MM.1S (cell line): ENCODE measurements at regions not wholly inside any gene's neighbourhood (a gene's known extent, or its start where the extent isn't known, plus 50 kb on each side); places are given as distances from the start of the nearest gene placed in this dataset.

ENCODE experiments used
- DNase-seq: peaks from one replicate; pipeline ENCODE4 v3.0.0-alpha.2; 2015
- H2AFZ ChIP-seq: fragments of 300-600 bp; sonication (generic); 2 replicates; pipeline ENCODE4 v1.6.0; 2016; ENCODE audit warnings: antibody characterized with exemption, low read length
- H3F3A ChIP-seq: fragments of 300-600 bp; sonication (generic); 2 replicates; pipeline ENCODE4 v1.6.1; 2016; ENCODE audit warnings: mild to moderate bottlenecking, antibody characterized with exemption, low read length, moderate library complexity, mixed read lengths; ENCODE audit not compliant: insufficient read depth
- H3K27ac ChIP-seq: fragments of 300-600 bp; sonication (generic); 2 replicates; pipeline ENCODE4 v1.5.1; 2016; ENCODE audit warnings: mild to moderate bottlenecking, low read length
- H3K27me3 ChIP-seq: fragments of 300-600 bp; sonication (generic); replicated peaks from 2 replicates; pipeline ENCODE4 v1.6.0; 2016; ENCODE audit warnings: low read length; ENCODE audit not compliant: insufficient read depth
- H3K36me3 ChIP-seq: fragments of 300-600 bp; sonication (generic); replicated peaks from 2 replicates; pipeline ENCODE4 v1.6.1; 2016; ENCODE audit warnings: mild to moderate bottlenecking, low read length, mixed read lengths; ENCODE audit not compliant: insufficient read depth
- H3K4me1 ChIP-seq: fragments of 300-600 bp; sonication (generic); 2 replicates; pipeline ENCODE4 v1.6.1; 2016; ENCODE audit warnings: low read length, mixed read lengths
- H3K4me2 ChIP-seq: fragments of 300-600 bp; sonication (generic); 2 replicates; pipeline ENCODE4 v1.6.0; 2016; ENCODE audit warnings: low read depth, low read length
- H3K4me3 ChIP-seq: fragments of 300-600 bp; sonication (generic); 2 replicates; pipeline ENCODE4 v1.5.1; 2016; ENCODE audit warnings: low read length, mixed read lengths
- H3K79me2 ChIP-seq: fragments of 300-600 bp; sonication (generic); 2 replicates; pipeline ENCODE4 v1.6.1; 2016; ENCODE audit warnings: mixed run types, low read length, mixed read lengths
- H3K9ac ChIP-seq: fragments of 300-600 bp; sonication (generic); 2 replicates; pipeline ENCODE4 v1.6.1; 2016; ENCODE audit warnings: low read length, mixed read lengths
- H3K9me2 ChIP-seq: fragments of 300-600 bp; sonication (generic); replicated peaks from 2 replicates; pipeline ENCODE4 v1.6.1; 2016; ENCODE audit warnings: mild to moderate bottlenecking, low read length, mixed read lengths; ENCODE audit not compliant: insufficient read depth
- H3K9me3 ChIP-seq: fragments of 300-600 bp; sonication (generic); replicated peaks from 2 replicates; pipeline ENCODE4 v1.6.1; 2016; ENCODE audit warnings: mild to moderate bottlenecking, low read length, mixed read lengths; ENCODE audit not compliant: insufficient read depth
- H4K20me1 ChIP-seq: fragments of 300-600 bp; sonication (generic); 2 replicates; pipeline ENCODE4 v1.6.1; 2016; ENCODE audit warnings: mild to moderate bottlenecking, low read length, moderate library complexity, mixed read lengths; ENCODE audit not compliant: insufficient read depth
- EZH2 ChIP-seq: fragments of 300-600 bp; sonication (generic); optimal IDR thresholded peaks from 2 replicates; pipeline ENCODE3; 2017; ENCODE audit warnings: low read depth, mild to moderate bottlenecking, antibody characterized with exemption, low read length, mixed read lengths
- EZH2phosphoT487 ChIP-seq: fragments of 300-600 bp; sonication (generic); IDR thresholded peaks from 2 replicates; pipeline ENCODE4 v1.6.1; 2018; ENCODE audit warnings: antibody characterized with exemption, low read length
- TF ChIP-seq, protein P1 (sequence below): fragments of 300-600 bp; sonication (generic); IDR thresholded peaks from 2 replicates; pipeline ENCODE4 v1.5.1; 2016; ENCODE audit warnings: antibody characterized with exemption, low read length, mixed read lengths

DNA sequence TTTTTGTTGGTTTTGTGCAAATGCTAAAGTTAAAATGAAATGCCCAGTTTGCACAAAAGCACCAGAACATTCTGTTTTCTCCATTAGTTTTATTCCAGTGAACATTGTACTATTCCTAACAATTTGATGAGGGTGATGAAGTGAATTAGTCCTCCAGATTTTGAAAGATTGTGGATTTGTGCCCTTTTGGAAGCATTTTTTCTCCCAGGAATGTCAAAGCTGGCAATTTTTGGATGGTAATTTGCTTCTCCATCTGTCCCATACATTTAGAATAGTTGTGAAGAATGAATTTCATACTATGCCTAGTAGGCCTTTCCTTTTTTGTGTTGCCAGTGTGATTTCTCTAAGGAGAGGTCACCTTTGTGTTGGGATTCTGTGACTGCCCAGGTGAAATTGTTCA, 797.2 kb downstream of the BCKDHB start:
- no peaks in the 10 kb centered on the region for H4K20me1 ChIP-seq
- H3K4me1 ChIP-seq, result no peaks in the 10 kb centered on the region
- no peak overlapping the region for H3K27ac ChIP-seq
- H3K27me3 ChIP-seq, result no peaks in the 10 kb centered on the region
- TF ChIP-seq EZH2phosphoT487 (no peak), EZH2 (no peak)
- TF ChIP-seq, protein P1, sequence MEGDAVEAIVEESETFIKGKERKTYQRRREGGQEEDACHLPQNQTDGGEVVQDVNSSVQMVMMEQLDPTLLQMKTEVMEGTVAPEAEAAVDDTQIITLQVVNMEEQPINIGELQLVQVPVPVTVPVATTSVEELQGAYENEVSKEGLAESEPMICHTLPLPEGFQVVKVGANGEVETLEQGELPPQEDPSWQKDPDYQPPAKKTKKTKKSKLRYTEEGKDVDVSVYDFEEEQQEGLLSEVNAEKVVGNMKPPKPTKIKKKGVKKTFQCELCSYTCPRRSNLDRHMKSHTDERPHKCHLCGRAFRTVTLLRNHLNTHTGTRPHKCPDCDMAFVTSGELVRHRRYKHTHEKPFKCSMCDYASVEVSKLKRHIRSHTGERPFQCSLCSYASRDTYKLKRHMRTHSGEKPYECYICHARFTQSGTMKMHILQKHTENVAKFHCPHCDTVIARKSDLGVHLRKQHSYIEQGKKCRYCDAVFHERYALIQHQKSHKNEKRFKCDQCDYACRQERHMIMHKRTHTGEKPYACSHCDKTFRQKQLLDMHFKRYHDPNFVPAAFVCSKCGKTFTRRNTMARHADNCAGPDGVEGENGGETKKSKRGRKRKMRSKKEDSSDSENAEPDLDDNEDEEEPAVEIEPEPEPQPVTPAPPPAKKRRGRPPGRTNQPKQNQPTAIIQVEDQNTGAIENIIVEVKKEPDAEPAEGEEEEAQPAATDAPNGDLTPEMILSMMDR, result no peak
- no peak overlapping the region for H3K4me2 ChIP-seq
- no peaks in the 10 kb centered on the region for H3K9me2 ChIP-seq
- H3K36me3 ChIP-seq, result no peaks in the 10 kb centered on the region
- H2AFZ ChIP-seq, result no peak overlapping the region
- no peak overlapping the region for H3K4me3 ChIP-seq
- H3K79me2 ChIP-seq, result no peaks in the 10 kb centered on the region
- no peaks in the 10 kb centered on the region for H3K9me3 ChIP-seq
- H3K9ac ChIP-seq, result no peak overlapping the region
- DNase-seq, result no peak
- no peaks in the 10 kb centered on the region for H3F3A ChIP-seq

- no peaks in the 10 kb centered on the region for H4K20me1 ChIP-seq
- peak overlapping the region; percentile 57 for H3K4me2 ChIP-seq
- TF ChIP-seq, protein P1, result no peak
- TF ChIP-seq EZH2phosphoT487, result no peak
- TF ChIP-seq EZH2, result no peak
- peak; percentile 80 for DNase-seq
- no peaks in the 10 kb centered on the region for H3K27me3 ChIP-seq
- peak overlapping the region; percentile 43; the same call in 1 of the 2 replicates for H3K27ac ChIP-seq
- H3F3A ChIP-seq, result peaks cover 7% of the 10 kb centered on the region
- H3K79me2 ChIP-seq, result no peaks in the 10 kb centered on the region
- H2AFZ ChIP-seq, result peak overlapping the region; percentile 59
- no peak overlapping the region; the same call in 1 of the 2 replicates for H3K4me3 ChIP-seq
- no peaks in the 10 kb centered on the region for H3K9me3 ChIP-seq
- no peaks in the 10 kb centered on the region for H3K36me3 ChIP-seq
- no peaks in the 10 kb centered on the region for H3K9me2 ChIP-seq
- no peak overlapping the region for H3K9ac ChIP-seq
- H3K4me1 ChIP-seq, result peaks cover 20% of the 10 kb centered on the region
Observed at GRCh38 chr6:80886475-80886874, 780.0 kb downstream of the BCKDHB start.

DNA sequence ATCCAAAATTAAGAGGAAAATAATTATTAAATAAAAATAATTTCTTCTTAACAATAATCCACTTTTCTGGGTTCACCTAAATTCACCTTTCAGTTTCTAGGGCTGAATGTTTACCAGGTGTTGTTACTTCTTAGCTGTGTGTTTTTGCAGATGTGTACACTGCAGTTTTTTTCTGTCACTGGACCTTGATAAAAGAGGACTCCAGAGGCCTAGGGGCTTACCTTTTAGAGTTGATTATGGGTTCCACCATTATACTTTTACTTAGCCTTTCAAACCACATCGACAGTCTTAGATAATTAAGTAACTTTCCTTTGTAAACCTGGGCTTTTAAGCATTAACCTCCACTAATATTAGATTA, 766.5 kb downstream of the BCKDHB start:
- TF ChIP-seq, protein P1, result no peak
- TF ChIP-seq EZH2 (no peak), EZH2phosphoT487 (no peak)
- Histone ChIP-seq H3K4me2 (no peak overlapping the region), H3K9me3 (no peaks in the 10 kb centered on the region), H3K36me3 (no peaks in the 10 kb centered on the region), H4K20me1 (no peaks in the 10 kb centered on the region), H3K79me2 (no peaks in the 10 kb centered on the region), H3F3A (no peaks in the 10 kb centered on the region), H3K9ac (no peak overlapping the region), H3K27ac (no peak overlapping the region), H3K4me3 (no peak overlapping the region), H3K27me3 (no peaks in the 10 kb centered on the region), H2AFZ (no peak overlapping the region), H3K4me1 (no peaks in the 10 kb centered on the region), H3K9me2 (no peaks in the 10 kb centered on the region)
- DNase-seq, result no peak
